HG03025 (cell line): ENCODE measurements at regions not wholly inside any gene's neighbourhood (a gene's known extent, or its start where the extent isn't known, plus 50 kb on each side); places are given as distances from the start of the nearest gene placed in this dataset.

Experiments
- ATAC-seq: cut with Tn5 transposase; IDR thresholded peaks from one replicate; pipeline ENCODE4 v1.9.1; 2021; ENCODE audit warnings: mild to moderate bottlenecking, moderate library complexity; ENCODE audit not compliant: unreplicated experiment, low FRiP score

GRCh38 chr22:48980409-48980808, 847.3 kb downstream of the BRD1 start:
- ATAC-seq = no peak

GRCh38 chr22:48979482-48979881, 848.2 kb downstream of the BRD1 start:
- no peak for ATAC-seq

- ATAC-seq = no peak
Measured at GRCh38 chr22:48976556-48977535, 850.8 kb downstream of the BRD1 start.

- ATAC-seq = no peak
Measured at GRCh38 chr22:48975886-48976285, 851.8 kb downstream of the BRD1 start.

GRCh38 chr22:48975316-48975741, 852.3 kb downstream of the BRD1 start:
- no peak for ATAC-seq

GRCh38 chr22:48974443-48975315, 853.0 kb downstream of the BRD1 start:
- ATAC-seq = no peak

GRCh38 chr22:48973694-48974041, 854.0 kb downstream of the BRD1 start:
- ATAC-seq = no peak

GRCh38 chr22:48972979-48973693, 854.5 kb downstream of the BRD1 start:
- ATAC-seq = no peak

GRCh38 chr22:48968201-48968959, 859.3 kb downstream of the BRD1 start:
- ATAC-seq = no peak

- ATAC-seq = no peak
Measured at GRCh38 chr22:48963405-48963804, 864.3 kb downstream of the BRD1 start.

GRCh38 chr22:48961705-48962104, 866.0 kb downstream of the BRD1 start:
- no peak for ATAC-seq

GRCh38 chr22:48960980-48961660, 866.6 kb downstream of the BRD1 start:
- no peak for ATAC-seq

- no peak for ATAC-seq
Measured at GRCh38 chr22:48960576-48960975, 867.1 kb downstream of the BRD1 start.

GRCh38 chr22:48959496-48959895, 868.2 kb downstream of the BRD1 start:
- ATAC-seq = no peak

- no peak for ATAC-seq
Measured at GRCh38 chr22:48957987-48958321, 869.7 kb downstream of the BRD1 start.

- no peak for ATAC-seq
Measured at GRCh38 chr22:48957311-48957986, 870.2 kb downstream of the BRD1 start.

GRCh38 chr22:48955351-48956311, 872.0 kb downstream of the BRD1 start:
- no peak for ATAC-seq

GRCh38 chr22:48954781-48955311, 872.8 kb downstream of the BRD1 start:
- ATAC-seq = no peak
